HuH-7 (cell line): ENCODE measurements at regions not wholly inside any gene's neighbourhood (a gene's known extent, or its start where the extent isn't known, plus 50 kb on each side); places are given as distances from the start of the nearest gene placed in this dataset.
"Not testable (repeated sequence)": the region's sequence is repeated elsewhere in the genome, so short reads cannot be mapped to it uniquely, and the experiment has no call there.

Experiments
- DNase-seq: peaks from one replicate; pipeline ENCODE4 v3.0.0; 2011; ENCODE audit warnings: low spot score

- no peak for DNase-seq
These were observed 71.2 kb downstream of the RMI2 start for GRCh38 chr16:11416228-11417001.

GRCh38 chr16:11417487-11417886, 72.2 kb downstream of the RMI2 start:
- no peak for DNase-seq

- DNase-seq, result no peak
These were observed 73.2 kb downstream of the RMI2 start for GRCh38 chr16:11418506-11418905.

GRCh38 chr16:11420067-11420466, 74.8 kb downstream of the RMI2 start:
- DNase-seq, result not testable (repeated sequence)

GRCh38 chr16:11420895-11421294, 75.6 kb downstream of the RMI2 start:
- no peak for DNase-seq

GRCh38 chr16:11422381-11423314, 77.4 kb downstream of the RMI2 start:
- no peak for DNase-seq

- no peak for DNase-seq
These were observed 78.3 kb downstream of the RMI2 start for GRCh38 chr16:11423315-11424117.

- no peak for DNase-seq
These were observed 78.8 kb downstream of the RMI2 start for GRCh38 chr16:11424118-11424460.

- no peak for DNase-seq
These were observed 79.9 kb downstream of the RMI2 start for GRCh38 chr16:11425140-11425539.

- DNase-seq, result no peak
These were observed 83.3 kb downstream of the RMI2 start for GRCh38 chr16:11428623-11428953.

- DNase-seq, result no peak
These were observed 83.9 kb downstream of the RMI2 start for GRCh38 chr16:11429123-11429522.

- no peak for DNase-seq
These were observed 84.6 kb downstream of the RMI2 start for GRCh38 chr16:11429823-11430222.

GRCh38 chr16:11430601-11431317, 85.5 kb downstream of the RMI2 start:
- DNase-seq, result no peak

GRCh38 chr16:11431915-11432465, 86.7 kb downstream of the RMI2 start:
- DNase-seq, result no peak

- no peak for DNase-seq
These were observed 87.7 kb downstream of the RMI2 start for GRCh38 chr16:11432856-11433395.

GRCh38 chr16:11435576-11435975, 90.3 kb downstream of the RMI2 start:
- no peak for DNase-seq

- DNase-seq, result no peak
These were observed 91.8 kb downstream of the RMI2 start for GRCh38 chr16:11437069-11437468.

GRCh38 chr16:11439790-11440656, 94.8 kb downstream of the RMI2 start:
- DNase-seq, result no peak

GRCh38 chr16:11440657-11441012, 95.4 kb downstream of the RMI2 start:
- no peak for DNase-seq

- DNase-seq, result no peak
These were observed 100.2 kb downstream of the RMI2 start for GRCh38 chr16:11445486-11445885.
